ENCODE measurements at regions not wholly inside any gene's neighbourhood (a gene's known extent, or its start where the extent isn't known, plus 50 kb on each side); places are given as distances from the start of the nearest gene placed in this dataset.
"Not testable (repeated sequence)": the region's sequence is repeated elsewhere in the genome, so short reads cannot be mapped to it uniquely, and the experiment has no call there.

GRCh38 chr20:40926928-40927327, 101.7 kb upstream of the TOP1 start:
- DNase-seq, result no peak

GRCh38 chr20:40930561-40930960, 98.1 kb upstream of the TOP1 start:
- no peak for DNase-seq

- peak in 4 of 56 donors; percentile 4 to 28 (median 6) for DNase-seq
These were observed 97.1 kb upstream of the TOP1 start for GRCh38 chr20:40931410-40932044.

GRCh38 chr20:40932436-40932835, 96.2 kb upstream of the TOP1 start:
- DNase-seq, result no peak

- DNase-seq, result no peak
These were observed 94.9 kb upstream of the TOP1 start for GRCh38 chr20:40933758-40934157.

- DNase-seq, result no peak
These were observed 90.6 kb upstream of the TOP1 start for GRCh38 chr20:40938020-40938419.

GRCh38 chr20:40939667-40940066, 89.0 kb upstream of the TOP1 start:
- DNase-seq, result no peak

GRCh38 chr20:40941133-40941610, 87.5 kb upstream of the TOP1 start:
- no peak for DNase-seq

GRCh38 chr20:40942006-40942405, 86.6 kb upstream of the TOP1 start:
- DNase-seq, result no peak

- no peak for DNase-seq
These were observed 85.8 kb upstream of the TOP1 start for GRCh38 chr20:40942775-40943174.

- DNase-seq, result no peak
These were observed 85.0 kb upstream of the TOP1 start for GRCh38 chr20:40943591-40943990.

- DNase-seq, result no peak
These were observed 83.4 kb upstream of the TOP1 start for GRCh38 chr20:40945189-40945588.

- DNase-seq, result peak in 46 of 56 donors; percentile 6 to 78 (median 32)
These were observed 82.7 kb upstream of the TOP1 start for GRCh38 chr20:40945754-40946450.

- DNase-seq, result no peak
These were observed 82.2 kb upstream of the TOP1 start for GRCh38 chr20:40946451-40946850.

GRCh38 chr20:40948465-40949267, 80.0 kb upstream of the TOP1 start:
- no peak for DNase-seq

- DNase-seq, result no peak
These were observed 79.3 kb upstream of the TOP1 start for GRCh38 chr20:40949346-40949745.

- DNase-seq, result no peak
These were observed 76.5 kb upstream of the TOP1 start for GRCh38 chr20:40952136-40952535.

GRCh38 chr20:40953416-40953815, 75.2 kb upstream of the TOP1 start:
- DNase-seq, result no peak

- DNase-seq, result no peak
These were observed 74.8 kb upstream of the TOP1 start for GRCh38 chr20:40953856-40954255.

GRCh38 chr20:40954521-40955165, 74.0 kb upstream of the TOP1 start:
- no peak for DNase-seq

- no peak for DNase-seq
These were observed 73.3 kb upstream of the TOP1 start for GRCh38 chr20:40955326-40955725.

- DNase-seq, result not testable (repeated sequence)
These were observed 72.8 kb upstream of the TOP1 start for GRCh38 chr20:40955826-40956225.
